ENCODE measurements at regions not wholly inside any gene's neighbourhood (a gene's known extent, or its start where the extent isn't known, plus 50 kb on each side); places are given as distances from the start of the nearest gene placed in this dataset.
"Not testable (repeated sequence)": the region's sequence is repeated elsewhere in the genome, so short reads cannot be mapped to it uniquely, and the experiment has no call there.

- H3K36me3 Mint-ChIP-seq: peaks cover 73% of the 10 kb centered on the region
- H3K9me3 Mint-ChIP-seq: peaks cover 87% of the 10 kb centered on the region
- peaks cover 24% of the 10 kb centered on the region for H3K27me3 Mint-ChIP-seq (ENCODE audit: low read depth)
- no peak overlapping the region for H3K4me3 Mint-ChIP-seq
- TF ChIP-seq JUN (CRISPR knock-in tag; IDR thresholded peaks at IDR 0.05): no peak
- no peak for TF ChIP-seq GABPB1 (CRISPR knock-in tag; IDR thresholded peaks at IDR 0.05)
- TF ChIP-seq, protein P1, sequence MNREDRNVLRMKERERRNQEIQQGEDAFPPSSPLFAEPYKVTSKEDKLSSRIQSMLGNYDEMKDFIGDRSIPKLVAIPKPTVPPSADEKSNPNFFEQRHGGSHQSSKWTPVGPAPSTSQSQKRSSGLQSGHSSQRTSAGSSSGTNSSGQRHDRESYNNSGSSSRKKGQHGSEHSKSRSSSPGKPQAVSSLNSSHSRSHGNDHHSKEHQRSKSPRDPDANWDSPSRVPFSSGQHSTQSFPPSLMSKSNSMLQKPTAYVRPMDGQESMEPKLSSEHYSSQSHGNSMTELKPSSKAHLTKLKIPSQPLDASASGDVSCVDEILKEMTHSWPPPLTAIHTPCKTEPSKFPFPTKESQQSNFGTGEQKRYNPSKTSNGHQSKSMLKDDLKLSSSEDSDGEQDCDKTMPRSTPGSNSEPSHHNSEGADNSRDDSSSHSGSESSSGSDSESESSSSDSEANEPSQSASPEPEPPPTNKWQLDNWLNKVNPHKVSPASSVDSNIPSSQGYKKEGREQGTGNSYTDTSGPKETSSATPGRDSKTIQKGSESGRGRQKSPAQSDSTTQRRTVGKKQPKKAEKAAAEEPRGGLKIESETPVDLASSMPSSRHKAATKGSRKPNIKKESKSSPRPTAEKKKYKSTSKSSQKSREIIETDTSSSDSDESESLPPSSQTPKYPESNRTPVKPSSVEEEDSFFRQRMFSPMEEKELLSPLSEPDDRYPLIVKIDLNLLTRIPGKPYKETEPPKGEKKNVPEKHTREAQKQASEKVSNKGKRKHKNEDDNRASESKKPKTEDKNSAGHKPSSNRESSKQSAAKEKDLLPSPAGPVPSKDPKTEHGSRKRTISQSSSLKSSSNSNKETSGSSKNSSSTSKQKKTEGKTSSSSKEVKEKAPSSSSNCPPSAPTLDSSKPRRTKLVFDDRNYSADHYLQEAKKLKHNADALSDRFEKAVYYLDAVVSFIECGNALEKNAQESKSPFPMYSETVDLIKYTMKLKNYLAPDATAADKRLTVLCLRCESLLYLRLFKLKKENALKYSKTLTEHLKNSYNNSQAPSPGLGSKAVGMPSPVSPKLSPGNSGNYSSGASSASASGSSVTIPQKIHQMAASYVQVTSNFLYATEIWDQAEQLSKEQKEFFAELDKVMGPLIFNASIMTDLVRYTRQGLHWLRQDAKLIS (CRISPR knock-in tag; IDR thresholded peaks at IDR 0.05; ENCODE audit: borderline replicate concordance): no peak
- TF ChIP-seq MYBL2 (CRISPR knock-in tag; IDR thresholded peaks at IDR 0.05): no peak
- no peak for TF ChIP-seq SOX15 (CRISPR knock-in tag; IDR thresholded peaks at IDR 0.05)
- TF ChIP-seq MAX (CRISPR knock-in tag; IDR thresholded peaks at IDR 0.05): no peak
- TF ChIP-seq RELA (CRISPR knock-in tag; IDR thresholded peaks at IDR 0.05; ENCODE audit: borderline replicate concordance): no peak
- ATAC-seq (no peak), DNase-seq (ENCODE audit: low spot score) (no peak)
- POLR2A ChIA-PET: no interaction called here
- CTCF ChIA-PET: no interaction called here
- H3K27ac Mint-ChIP-seq: no peak overlapping the region
- H3K4me1 Mint-ChIP-seq: no peaks in the 10 kb centered on the region
Measured at GRCh38 chr2:94774851-94775250, 96.4 kb upstream of the TEKT4 start.

- POLR2A ChIA-PET: no interaction called here
- DNase-seq (ENCODE audit: low spot score) (no peak), ATAC-seq (no peak)
- no peak overlapping the region for H3K27ac Mint-ChIP-seq
- H3K9me3 Mint-ChIP-seq: peaks cover 87% of the 10 kb centered on the region
- TF ChIP-seq PRRX2 (CRISPR knock-in tag; IDR thresholded peaks at IDR 0.05) (no peak), GTF2I (CRISPR knock-in tag; conservative IDR thresholded peaks at IDR 0.05) (no peak), ATF1 (CRISPR knock-in tag; IDR thresholded peaks at IDR 0.05) (no peak), NR1H2 (CRISPR knock-in tag; IDR thresholded peaks at IDR 0.05) (no peak), SMAD3 (CRISPR knock-in tag; IDR thresholded peaks at IDR 0.05; ENCODE audit: borderline replicate concordance) (no peak), MXD4 (CRISPR knock-in tag; IDR thresholded peaks at IDR 0.05; ENCODE audit: borderline replicate concordance) (no peak)
- TF ChIP-seq, protein P2, sequence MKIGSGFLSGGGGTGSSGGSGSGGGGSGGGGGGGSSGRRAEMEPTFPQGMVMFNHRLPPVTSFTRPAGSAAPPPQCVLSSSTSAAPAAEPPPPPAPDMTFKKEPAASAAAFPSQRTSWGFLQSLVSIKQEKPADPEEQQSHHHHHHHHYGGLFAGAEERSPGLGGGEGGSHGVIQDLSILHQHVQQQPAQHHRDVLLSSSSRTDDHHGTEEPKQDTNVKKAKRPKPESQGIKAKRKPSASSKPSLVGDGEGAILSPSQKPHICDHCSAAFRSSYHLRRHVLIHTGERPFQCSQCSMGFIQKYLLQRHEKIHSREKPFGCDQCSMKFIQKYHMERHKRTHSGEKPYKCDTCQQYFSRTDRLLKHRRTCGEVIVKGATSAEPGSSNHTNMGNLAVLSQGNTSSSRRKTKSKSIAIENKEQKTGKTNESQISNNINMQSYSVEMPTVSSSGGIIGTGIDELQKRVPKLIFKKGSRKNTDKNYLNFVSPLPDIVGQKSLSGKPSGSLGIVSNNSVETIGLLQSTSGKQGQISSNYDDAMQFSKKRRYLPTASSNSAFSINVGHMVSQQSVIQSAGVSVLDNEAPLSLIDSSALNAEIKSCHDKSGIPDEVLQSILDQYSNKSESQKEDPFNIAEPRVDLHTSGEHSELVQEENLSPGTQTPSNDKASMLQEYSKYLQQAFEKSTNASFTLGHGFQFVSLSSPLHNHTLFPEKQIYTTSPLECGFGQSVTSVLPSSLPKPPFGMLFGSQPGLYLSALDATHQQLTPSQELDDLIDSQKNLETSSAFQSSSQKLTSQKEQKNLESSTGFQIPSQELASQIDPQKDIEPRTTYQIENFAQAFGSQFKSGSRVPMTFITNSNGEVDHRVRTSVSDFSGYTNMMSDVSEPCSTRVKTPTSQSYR (CRISPR knock-in tag; IDR thresholded peaks at IDR 0.05): no peak
- TF ChIP-seq, protein P3, sequence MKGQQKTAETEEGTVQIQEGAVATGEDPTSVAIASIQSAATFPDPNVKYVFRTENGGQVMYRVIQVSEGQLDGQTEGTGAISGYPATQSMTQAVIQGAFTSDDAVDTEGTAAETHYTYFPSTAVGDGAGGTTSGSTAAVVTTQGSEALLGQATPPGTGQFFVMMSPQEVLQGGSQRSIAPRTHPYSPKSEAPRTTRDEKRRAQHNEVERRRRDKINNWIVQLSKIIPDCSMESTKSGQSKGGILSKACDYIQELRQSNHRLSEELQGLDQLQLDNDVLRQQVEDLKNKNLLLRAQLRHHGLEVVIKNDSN (CRISPR knock-in tag; IDR thresholded peaks at IDR 0.05): no peak
- TF ChIP-seq, protein P4, sequence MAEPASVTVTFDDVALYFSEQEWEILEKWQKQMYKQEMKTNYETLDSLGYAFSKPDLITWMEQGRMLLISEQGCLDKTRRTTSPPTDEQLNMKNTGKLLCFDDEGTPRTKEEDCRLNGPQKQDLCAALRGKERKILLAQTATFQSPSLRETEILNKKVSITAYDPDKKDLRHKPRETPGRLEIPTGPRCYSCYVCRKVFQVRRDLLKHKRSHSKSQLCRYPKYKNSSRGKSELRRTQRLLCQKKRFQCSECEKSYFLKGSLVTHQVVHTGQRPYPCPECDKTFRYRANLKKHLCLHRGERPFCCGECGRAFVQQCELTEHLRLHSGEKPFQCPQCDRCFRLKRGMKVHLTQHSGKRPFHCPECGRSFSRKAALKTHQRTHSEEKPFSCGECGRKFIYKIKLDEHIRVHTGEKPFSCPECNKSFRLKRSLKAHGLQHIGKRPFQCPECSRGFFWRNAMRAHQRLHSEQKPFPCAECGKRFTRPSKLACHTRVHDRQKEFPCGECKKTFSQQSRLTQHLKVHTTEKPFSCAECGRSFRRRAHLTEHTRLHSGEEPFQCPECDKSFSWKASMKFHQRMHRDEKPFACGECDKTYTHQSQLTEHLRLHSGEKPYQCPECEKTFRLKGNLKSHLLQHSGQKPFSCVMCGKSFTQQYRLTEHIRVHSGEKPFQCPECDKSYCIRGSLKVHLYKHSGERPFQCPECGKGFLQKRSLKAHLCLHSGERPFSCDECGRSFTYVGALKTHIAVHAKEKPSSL (CRISPR knock-in tag; conservative IDR thresholded peaks at IDR 0.05): no peak
- CTCF ChIA-PET: no interaction called here
- no peak overlapping the region for H3K4me3 Mint-ChIP-seq
- H3K4me1 Mint-ChIP-seq: no peaks in the 10 kb centered on the region
- H3K36me3 Mint-ChIP-seq: peaks cover 71% of the 10 kb centered on the region
- peaks cover 23% of the 10 kb centered on the region for H3K27me3 Mint-ChIP-seq (ENCODE audit: low read depth)
Measured at GRCh38 chr2:94776036-94776435, 95.2 kb upstream of the TEKT4 start.

DNA sequence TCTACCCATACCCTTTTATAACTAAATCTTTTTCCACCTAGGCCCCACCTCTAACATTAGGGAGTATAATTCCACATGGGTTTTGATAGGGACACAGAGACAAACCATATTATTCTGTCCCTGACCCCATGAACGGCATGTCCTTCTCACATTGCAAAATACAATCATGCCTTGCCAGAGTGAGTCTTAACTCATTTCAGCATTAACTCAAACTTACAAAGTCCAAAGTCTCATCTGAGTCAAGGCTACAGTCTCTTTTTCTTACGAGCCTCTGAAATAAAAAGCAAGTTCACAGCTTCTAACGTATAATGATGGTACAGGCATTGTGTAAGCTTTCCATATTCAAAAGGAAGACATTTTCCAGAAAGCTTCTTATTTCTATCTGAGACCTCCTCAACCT lies 86.1 kb upstream of the TEKT4 start:
- DNase-seq (ENCODE audit: low spot score); POLR2A ChIA-PET; H3K27ac Mint-ChIP-seq; CTCF ChIA-PET; H3K4me1 Mint-ChIP-seq; ATAC-seq; H3K4me3 Mint-ChIP-seq: not testable (repeated sequence)
- Mint-ChIP-seq H3K27me3 (ENCODE audit: low read depth) (peaks cover 14% of the 10 kb centered on the region), H3K9me3 (peaks cover 80% of the 10 kb centered on the region), H3K36me3 (peaks cover 67% of the 10 kb centered on the region)

GRCh38 chr2:94786424-94786823 lies 84.8 kb upstream of the TEKT4 start:
- Mint-ChIP-seq H3K36me3 (peaks cover 66% of the 10 kb centered on the region), H3K27me3 (ENCODE audit: low read depth) (peaks cover 11% of the 10 kb centered on the region; the same call in 1 of the 2 replicates), H3K9me3 (peaks cover 79% of the 10 kb centered on the region)
- H3K4me1 Mint-ChIP-seq; DNase-seq (ENCODE audit: low spot score); CTCF ChIA-PET; H3K4me3 Mint-ChIP-seq; H3K27ac Mint-ChIP-seq; ATAC-seq; POLR2A ChIA-PET: not testable (repeated sequence)

DNA sequence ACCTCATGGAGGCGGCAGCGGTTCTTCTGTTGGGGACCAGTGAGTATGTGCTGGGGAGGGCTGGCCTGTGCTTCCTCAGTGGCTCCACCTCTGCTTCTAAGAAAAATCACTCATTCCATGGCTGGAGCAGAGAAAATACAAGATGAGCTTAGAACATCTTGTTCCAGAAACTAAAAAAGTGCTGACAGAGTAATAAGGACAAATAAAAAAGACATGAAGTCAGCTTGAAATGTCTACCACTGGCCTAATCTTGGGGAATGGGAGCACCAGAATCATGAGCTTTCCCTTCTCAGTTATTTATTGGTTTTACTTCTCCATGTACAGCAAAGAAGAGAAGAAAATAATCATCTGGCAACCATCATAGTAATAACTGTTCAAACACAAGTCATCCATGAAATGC lies 81.1 kb upstream of the TEKT4 start:
- H3K27me3 Mint-ChIP-seq (ENCODE audit: low read depth); H3K4me3 Mint-ChIP-seq; DNase-seq (ENCODE audit: low spot score); POLR2A ChIA-PET; H3K4me1 Mint-ChIP-seq; ATAC-seq; CTCF ChIA-PET; H3K27ac Mint-ChIP-seq: not testable (repeated sequence)
- H3K9me3 Mint-ChIP-seq: peaks cover 67% of the 10 kb centered on the region
- H3K36me3 Mint-ChIP-seq: peaks cover 61% of the 10 kb centered on the region

All from WTC11 (cell line).